ENCODE measurements at regions not wholly inside any gene's neighbourhood (a gene's known extent, or its start where the extent isn't known, plus 50 kb on each side); places are given as distances from the start of the nearest gene placed in this dataset.

GRCh38 chr7:142604671-142605070 lies 144.6 kb upstream of the PRSS1 start:
- DNase-seq (ENCODE audit: low read depth) = no peak
- H3K4me3 ChIP-seq (ENCODE audit: low read length) = no peak overlapping the region
- TF ChIP-seq, protein P1, sequence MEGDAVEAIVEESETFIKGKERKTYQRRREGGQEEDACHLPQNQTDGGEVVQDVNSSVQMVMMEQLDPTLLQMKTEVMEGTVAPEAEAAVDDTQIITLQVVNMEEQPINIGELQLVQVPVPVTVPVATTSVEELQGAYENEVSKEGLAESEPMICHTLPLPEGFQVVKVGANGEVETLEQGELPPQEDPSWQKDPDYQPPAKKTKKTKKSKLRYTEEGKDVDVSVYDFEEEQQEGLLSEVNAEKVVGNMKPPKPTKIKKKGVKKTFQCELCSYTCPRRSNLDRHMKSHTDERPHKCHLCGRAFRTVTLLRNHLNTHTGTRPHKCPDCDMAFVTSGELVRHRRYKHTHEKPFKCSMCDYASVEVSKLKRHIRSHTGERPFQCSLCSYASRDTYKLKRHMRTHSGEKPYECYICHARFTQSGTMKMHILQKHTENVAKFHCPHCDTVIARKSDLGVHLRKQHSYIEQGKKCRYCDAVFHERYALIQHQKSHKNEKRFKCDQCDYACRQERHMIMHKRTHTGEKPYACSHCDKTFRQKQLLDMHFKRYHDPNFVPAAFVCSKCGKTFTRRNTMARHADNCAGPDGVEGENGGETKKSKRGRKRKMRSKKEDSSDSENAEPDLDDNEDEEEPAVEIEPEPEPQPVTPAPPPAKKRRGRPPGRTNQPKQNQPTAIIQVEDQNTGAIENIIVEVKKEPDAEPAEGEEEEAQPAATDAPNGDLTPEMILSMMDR (conservative IDR thresholded peaks at IDR 0.05; ENCODE audit: low read depth, low read length) = no peak

DNA sequence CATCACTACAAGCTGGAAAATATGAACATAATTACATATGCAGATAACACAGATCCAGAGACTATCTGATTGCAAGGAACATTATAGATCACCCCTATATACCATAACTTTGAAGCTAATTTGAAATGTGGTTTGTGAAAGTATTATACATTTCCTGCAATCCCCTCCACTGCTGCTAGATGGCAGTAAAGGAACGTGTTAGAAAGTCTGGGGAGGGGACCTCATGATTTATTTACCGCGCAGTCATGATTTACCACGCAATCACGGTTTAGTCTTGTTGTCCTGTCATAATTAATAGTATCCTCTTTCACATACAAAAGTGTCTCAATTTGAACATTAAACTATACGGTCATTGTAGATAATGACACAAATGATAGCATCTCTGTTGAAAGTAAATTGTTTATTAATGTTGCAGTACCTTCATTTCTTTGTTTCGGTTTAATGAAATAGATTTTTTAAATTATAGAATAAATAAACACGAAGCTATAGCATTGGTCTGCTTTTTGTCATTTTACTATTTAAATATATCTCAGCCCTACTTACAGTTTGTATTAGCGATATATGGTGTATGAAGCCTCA lies 145.3 kb upstream of the PRSS1 start:
- H3K4me3 ChIP-seq (ENCODE audit: low read length) = no peak overlapping the region
- TF ChIP-seq, protein P1 (conservative IDR thresholded peaks at IDR 0.05; ENCODE audit: low read depth, low read length) = peak; percentile 91
- no peak for DNase-seq (ENCODE audit: low read depth)

DNA sequence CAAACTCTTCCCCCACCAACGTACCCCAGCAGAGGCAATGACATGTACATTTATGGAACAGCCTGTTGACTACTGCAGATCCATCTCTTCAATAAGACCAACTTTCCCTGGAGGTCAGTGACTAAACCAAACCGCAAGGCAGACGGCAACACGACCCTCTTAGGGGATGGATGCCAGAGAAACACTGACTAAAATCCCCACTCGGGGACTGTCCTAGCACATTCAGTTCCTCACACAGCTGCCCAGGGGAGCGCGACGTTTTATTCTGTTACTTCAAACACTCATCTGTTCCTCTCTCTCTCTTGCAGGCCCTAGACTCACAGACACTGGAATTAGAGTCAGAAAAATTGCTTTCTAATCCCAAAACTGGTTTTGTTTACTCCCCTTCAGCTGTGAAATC lies 146.5 kb upstream of the PRSS1 start:
- no peak overlapping the region for H3K4me3 ChIP-seq (ENCODE audit: low read length)
- DNase-seq (ENCODE audit: low read depth) = no peak
- TF ChIP-seq, protein P1 (conservative IDR thresholded peaks at IDR 0.05; ENCODE audit: low read depth, low read length) = no peak

DNA sequence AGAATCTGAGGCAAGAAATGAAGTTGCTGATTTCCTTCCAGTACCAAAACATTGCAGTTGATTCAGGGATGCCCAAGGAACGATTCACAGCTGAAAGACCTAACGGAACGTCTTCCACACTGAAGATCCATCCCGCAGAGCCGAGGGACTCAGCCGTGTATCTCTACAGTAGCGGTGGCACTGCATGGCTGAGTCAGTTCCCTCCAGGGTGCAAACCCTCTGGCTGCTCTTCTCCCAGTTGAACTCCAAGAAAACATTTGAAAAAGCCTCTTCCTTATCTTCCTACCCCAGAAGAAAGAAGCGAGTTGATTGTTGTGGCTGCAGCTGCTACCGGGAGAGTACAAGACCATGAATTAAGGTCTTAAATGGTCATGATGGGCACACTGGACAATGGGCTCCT lies 147.1 kb upstream of the PRSS1 start:
- DNase-seq (ENCODE audit: low read depth) = no peak
- TF ChIP-seq, protein P1 (conservative IDR thresholded peaks at IDR 0.05; ENCODE audit: low read depth, low read length) = no peak
- no peak overlapping the region for H3K4me3 ChIP-seq (ENCODE audit: low read length)

DNA sequence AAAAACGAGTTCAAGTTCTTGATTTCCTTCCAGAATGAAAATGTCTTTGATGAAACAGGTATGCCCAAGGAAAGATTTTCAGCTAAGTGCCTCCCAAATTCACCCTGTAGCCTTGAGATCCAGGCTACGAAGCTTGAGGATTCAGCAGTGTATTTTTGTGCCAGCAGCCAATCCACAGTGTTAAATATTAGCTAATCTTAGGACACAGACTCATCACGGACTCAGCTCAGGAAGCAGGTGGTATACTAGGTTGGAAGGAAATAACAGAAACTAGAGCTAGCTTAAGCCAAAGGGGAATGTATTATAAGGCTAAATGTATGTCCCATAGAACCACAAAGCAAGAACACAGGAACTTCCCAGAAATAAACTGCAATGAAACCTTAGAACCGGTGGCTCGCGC lies 151.0 kb upstream of the PRSS1 start:
- TF ChIP-seq, protein P1 (conservative IDR thresholded peaks at IDR 0.05; ENCODE audit: low read depth, low read length) = no peak
- no peak for DNase-seq (ENCODE audit: low read depth)
- H3K4me3 ChIP-seq (ENCODE audit: low read length) = no peak overlapping the region

- no peak overlapping the region for H3K4me3 ChIP-seq (ENCODE audit: low read length)
- DNase-seq (ENCODE audit: low read depth) = no peak
- TF ChIP-seq, protein P1 (conservative IDR thresholded peaks at IDR 0.05; ENCODE audit: low read depth, low read length) = no peak
Observed at GRCh38 chr7:142597547-142597946, 151.7 kb upstream of the PRSS1 start.

- H3K4me3 ChIP-seq (ENCODE audit: low read length) = no peak overlapping the region
- TF ChIP-seq, protein P1 (conservative IDR thresholded peaks at IDR 0.05; ENCODE audit: low read depth, low read length) = no peak
- no peak for DNase-seq (ENCODE audit: low read depth)
Observed at GRCh38 chr7:142595816-142596516, 153.3 kb upstream of the PRSS1 start.
